Natural killer cell (primary cell): ENCODE measurements at regions not wholly inside any gene's neighbourhood (a gene's known extent, or its start where the extent isn't known, plus 50 kb on each side); places are given as distances from the start of the nearest gene placed in this dataset.

ENCODE experiments used
- ATAC-seq, 3 donors: fragments of 150-1000 bp in 2 of 3; fragments of 200-7000 bp in 1 of 3; cut with Tn5 transposase; 1 replicate in 1 of 3; 2 replicates in 2 of 3; pipeline ENCODE4 v1.10.0; 2021; ENCODE audit warnings: mild to moderate bottlenecking in 2 of 3, moderate library complexity in 2 of 3
- DNase-seq, 2 donors: peaks; one replicate each; pipeline versions ENCODE4 v3.0.0 to v3.0.0-alpha.2; 2013 to 2021; ENCODE audit warnings: mixed read lengths in 1 of 2
- H3K27ac ChIP-seq: one replicate; pipeline ENCODE4 v1.5.1; 2013; ENCODE audit warnings: mild to moderate bottlenecking, low read length
- H3K27me3 ChIP-seq: one replicate; pipeline ENCODE4 v1.6.1; 2013; ENCODE audit warnings: low read length; ENCODE audit not compliant: control insufficient read depth, insufficient read depth
- H3K36me3 ChIP-seq: one replicate; pipeline ENCODE4 v1.6.1; 2013; ENCODE audit warnings: low read length; ENCODE audit not compliant: control insufficient read depth, insufficient read depth
- H3K4me1 ChIP-seq: one replicate; pipeline ENCODE4 v1.6.1; 2013; ENCODE audit warnings: low read length; ENCODE audit not compliant: control insufficient read depth, insufficient read depth
- H3K4me3 ChIP-seq: one replicate; pipeline ENCODE4 v1.5.1; 2013; ENCODE audit warnings: low read length
- H3K9me3 ChIP-seq: one replicate; pipeline ENCODE4 v1.6.1; 2013; ENCODE audit warnings: low read length; ENCODE audit not compliant: control insufficient read depth, insufficient read depth
- H3K27ac Mint-ChIP-seq, 2 donors: one replicate each; pipeline ENCODE4 v1.8.0; 2022; ENCODE audit warnings: mild to moderate bottlenecking in 2 of 2, mixed read lengths in 2 of 2, moderate library complexity in 1 of 2
- H3K27me3 Mint-ChIP-seq, 2 donors: one replicate each; pipeline ENCODE4 v1.8.0; 2022; ENCODE audit warnings: low read depth in 2 of 2, mixed read lengths in 2 of 2
- H3K36me3 Mint-ChIP-seq: one replicate; pipeline ENCODE4 v1.8.0; 2022; ENCODE audit warnings: mixed read lengths
- H3K4me1 Mint-ChIP-seq, 2 donors: one replicate each; pipeline ENCODE4 v1.8.0; 2022; ENCODE audit warnings: mixed read lengths in 2 of 2
- H3K4me3 Mint-ChIP-seq: one replicate; pipeline ENCODE4 v1.8.0; 2022; ENCODE audit warnings: mild to moderate bottlenecking, moderate library complexity, mixed read lengths
- H3K9me3 Mint-ChIP-seq, 2 donors: one replicate each; pipeline ENCODE4 v1.8.0; 2022; ENCODE audit warnings: mixed read lengths in 2 of 2
- CTCF ChIP-seq: fragments of 200-600 bp; IDR thresholded peaks from one replicate; pipeline ENCODE4 v1.8.0; 2022; ENCODE audit warnings: antibody characterized with exemption
- WGBS: methylation state at CpG from one replicate; pipeline ENCODE4 v1.1.7; 2013; ENCODE audit warnings: missing lambda C conversion rate; ENCODE audit not compliant: insufficient coverage; 5-methylcytosine and 5-hydroxymethylcytosine counted together
- intact Hi-C: fragments of 100-400 bp; cut with micrococcal nuclease; formaldehyde crosslinking; loops from one replicate; pipeline ENCODE4 v1.14.2; 2022

GRCh38 chr12:70117670-70118069 lies 125.6 kb upstream of the CNOT2 start:
- Mint-ChIP-seq H3K9me3 (no peaks in the 10 kb centered on the region), H3K27ac (no peak overlapping the region), H3K4me3 (no peak overlapping the region), H3K4me1 (no peaks in the 10 kb centered on the region), H3K36me3 (peaks cover 11% of the 10 kb centered on the region), H3K27me3 (peaks cover 11 to 24% of the 10 kb centered on the region in 2 donors)
- Histone ChIP-seq H3K27me3 (peaks cover 2% of the 10 kb centered on the region), H3K36me3 (no peaks in the 10 kb centered on the region), H3K4me3 (no peak overlapping the region), H3K27ac (no peak overlapping the region), H3K9me3 (no peaks in the 10 kb centered on the region), H3K4me1 (no peaks in the 10 kb centered on the region)
- DNase-seq (no peak), ATAC-seq (no peak)
- intact Hi-C loops, result no loop called here
- no peak for TF ChIP-seq CTCF

GRCh38 chr12:70120970-70121369 lies 122.3 kb upstream of the CNOT2 start:
- peaks cover 0 to 5% of the 10 kb centered on the region in 2 donors for H3K27me3 Mint-ChIP-seq
- Histone ChIP-seq H3K27me3 (no peaks in the 10 kb centered on the region), H3K9me3 (no peaks in the 10 kb centered on the region), H3K4me3 (no peak overlapping the region), H3K4me1 (no peaks in the 10 kb centered on the region), H3K27ac (no peak overlapping the region), H3K36me3 (no peaks in the 10 kb centered on the region)
- no peak for TF ChIP-seq CTCF
- H3K4me1 Mint-ChIP-seq, result no peaks in the 10 kb centered on the region
- no peak for ATAC-seq
- H3K4me3 Mint-ChIP-seq, result no peak overlapping the region
- no peak overlapping the region for H3K27ac Mint-ChIP-seq
- intact Hi-C loops, result no loop called here
- no peaks in the 10 kb centered on the region for H3K36me3 Mint-ChIP-seq
- no peak for DNase-seq
- no peaks in the 10 kb centered on the region for H3K9me3 Mint-ChIP-seq

- Mint-ChIP-seq H3K4me3 (no peak overlapping the region), H3K4me1 (no peaks in the 10 kb centered on the region), H3K27me3 (peaks cover 0 to 5% of the 10 kb centered on the region in 2 donors), H3K27ac (no peak overlapping the region), H3K36me3 (no peaks in the 10 kb centered on the region), H3K9me3 (no peaks in the 10 kb centered on the region)
- H3K4me3 ChIP-seq, result no peak overlapping the region
- ATAC-seq (no peak), DNase-seq (no peak)
- no peaks in the 10 kb centered on the region for H3K9me3 ChIP-seq
- H3K27ac ChIP-seq, result no peak overlapping the region
- intact Hi-C loops, result no loop called here
- TF ChIP-seq CTCF, result no peak
- H3K4me1 ChIP-seq, result no peaks in the 10 kb centered on the region
- WGBS, result no CpG with 5 or more reads among the region's 1 CpG
- no peaks in the 10 kb centered on the region for H3K27me3 ChIP-seq
- no peaks in the 10 kb centered on the region for H3K36me3 ChIP-seq
These were observed 121.7 kb upstream of the CNOT2 start for GRCh38 chr12:70121562-70121961.

GRCh38 chr12:70122804-70123203 lies 120.4 kb upstream of the CNOT2 start:
- intact Hi-C loops, result no loop called here
- Mint-ChIP-seq H3K27me3 (peaks cover 0 to 5% of the 10 kb centered on the region in 2 donors), H3K36me3 (no peaks in the 10 kb centered on the region), H3K9me3 (no peaks in the 10 kb centered on the region), H3K27ac (no peak overlapping the region), H3K4me1 (no peaks in the 10 kb centered on the region), H3K4me3 (no peak overlapping the region)
- no peaks in the 10 kb centered on the region for H3K9me3 ChIP-seq
- DNase-seq (no peak), ATAC-seq (no peak)
- H3K36me3 ChIP-seq, result no peaks in the 10 kb centered on the region
- WGBS, result 90% methylated on average over 5 of the region's 5 CpGs
- H3K27me3 ChIP-seq, result no peaks in the 10 kb centered on the region
- H3K4me3 ChIP-seq, result no peak overlapping the region
- H3K4me1 ChIP-seq, result no peaks in the 10 kb centered on the region
- no peak for TF ChIP-seq CTCF
- no peak overlapping the region for H3K27ac ChIP-seq
